ENCODE measurements at regions not wholly inside any gene's neighbourhood (a gene's known extent, or its start where the extent isn't known, plus 50 kb on each side); places are given as distances from the start of the nearest gene placed in this dataset.

- 62 to 66% methylated on average over 26 of the region's 26 CpGs for WGBS, 2 donors
- DNase-seq (no peak), ATAC-seq (ENCODE audit: low FRiP score) (no peak)
- Histone ChIP-seq H3K36me3 (ENCODE audit: control insufficient read depth in 1 of 2, insufficient read depth in 2 of 2, low read length in 1 of 2) (no peaks in the 10 kb centered on the region), H3K4me3 (ENCODE audit: low read length in 2 of 2) (no peak overlapping the region), H3K27me3 (ENCODE audit: control insufficient read depth in 1 of 2, insufficient read depth in 2 of 2, low read length in 1 of 2) (no peaks in the 10 kb centered on the region), H3K9me3 (ENCODE audit: control insufficient read depth, low read length) (no peaks in the 10 kb centered on the region), H3K27ac (ENCODE audit: low read depth in 1 of 2, low read length in 2 of 2) (no peak overlapping the region), H3K4me1 (ENCODE audit: control insufficient read depth in 1 of 2, insufficient read depth in 2 of 2, low read length in 2 of 2) (no peaks in the 10 kb centered on the region)
- intact Hi-C loops (cut with DNase I): no loop called here
Measured at GRCh38 chr15:70451821-70452653, 311.3 kb downstream of the UACA start.

GRCh38 chr15:70450142-70450443, 313.3 kb downstream of the UACA start:
- Histone ChIP-seq H3K27ac (ENCODE audit: low read depth in 1 of 2, low read length in 2 of 2) (no peak overlapping the region), H3K4me3 (ENCODE audit: low read length in 2 of 2) (no peak overlapping the region), H3K9me3 (ENCODE audit: control insufficient read depth, low read length) (no peaks in the 10 kb centered on the region), H3K4me1 (ENCODE audit: control insufficient read depth in 1 of 2, insufficient read depth in 2 of 2, low read length in 2 of 2) (no peaks in the 10 kb centered on the region), H3K36me3 (ENCODE audit: control insufficient read depth in 1 of 2, insufficient read depth in 2 of 2, low read length in 1 of 2) (no peaks in the 10 kb centered on the region), H3K27me3 (ENCODE audit: control insufficient read depth in 1 of 2, insufficient read depth in 2 of 2, low read length in 1 of 2) (no peaks in the 10 kb centered on the region)
- DNase-seq (no peak), ATAC-seq (ENCODE audit: low FRiP score) (no peak)
- intact Hi-C loops (cut with DNase I): no loop called here
- WGBS, 2 donors: 76 to 86% methylated on average over 3 of the region's 3 CpGs

- Histone ChIP-seq H3K27me3 (ENCODE audit: control insufficient read depth in 1 of 2, insufficient read depth in 2 of 2, low read length in 1 of 2) (no peaks in the 10 kb centered on the region), H3K4me3 (ENCODE audit: low read length in 2 of 2) (no peak overlapping the region), H3K4me1 (ENCODE audit: control insufficient read depth in 1 of 2, insufficient read depth in 2 of 2, low read length in 2 of 2) (no peaks in the 10 kb centered on the region), H3K36me3 (ENCODE audit: control insufficient read depth in 1 of 2, insufficient read depth in 2 of 2, low read length in 1 of 2) (no peaks in the 10 kb centered on the region), H3K9me3 (ENCODE audit: control insufficient read depth, low read length) (no peaks in the 10 kb centered on the region), H3K27ac (ENCODE audit: low read depth in 1 of 2, low read length in 2 of 2) (no peak overlapping the region)
- intact Hi-C loops (cut with DNase I): no loop called here
- WGBS, 2 donors: 91 to 100% methylated on average over 1 of the region's 1 CpG
- no peak for DNase-seq
- no peak for ATAC-seq (ENCODE audit: low FRiP score)
Measured at GRCh38 chr15:70449311-70450141, 313.8 kb downstream of the UACA start.

GRCh38 chr15:70447928-70448698, 315.2 kb downstream of the UACA start:
- Histone ChIP-seq H3K27ac (ENCODE audit: low read depth in 1 of 2, low read length in 2 of 2) (no peak overlapping the region), H3K27me3 (ENCODE audit: control insufficient read depth in 1 of 2, insufficient read depth in 2 of 2, low read length in 1 of 2) (no peaks in the 10 kb centered on the region), H3K9me3 (ENCODE audit: control insufficient read depth, low read length) (no peaks in the 10 kb centered on the region), H3K4me1 (ENCODE audit: control insufficient read depth in 1 of 2, insufficient read depth in 2 of 2, low read length in 2 of 2) (no peaks in the 10 kb centered on the region), H3K36me3 (ENCODE audit: control insufficient read depth in 1 of 2, insufficient read depth in 2 of 2, low read length in 1 of 2) (no peaks in the 10 kb centered on the region), H3K4me3 (ENCODE audit: low read length in 2 of 2) (no peak overlapping the region)
- DNase-seq (peak in 1 of 2 donors; percentile 63), ATAC-seq (ENCODE audit: low FRiP score) (no peak)
- 67 to 72% methylated on average over 29 of the region's 29 CpGs for WGBS, 2 donors
- intact Hi-C loops (cut with DNase I): no loop called here

GRCh38 chr15:70447521-70447920, 315.8 kb downstream of the UACA start:
- peak in 1 of 2 donors; percentile 16 for DNase-seq
- Histone ChIP-seq H3K36me3 (ENCODE audit: control insufficient read depth in 1 of 2, insufficient read depth in 2 of 2, low read length in 1 of 2) (no peaks in the 10 kb centered on the region), H3K4me3 (ENCODE audit: low read length in 2 of 2) (no peak overlapping the region), H3K27me3 (ENCODE audit: control insufficient read depth in 1 of 2, insufficient read depth in 2 of 2, low read length in 1 of 2) (no peaks in the 10 kb centered on the region), H3K9me3 (ENCODE audit: control insufficient read depth, low read length) (no peaks in the 10 kb centered on the region), H3K27ac (ENCODE audit: low read depth in 1 of 2, low read length in 2 of 2) (no peak overlapping the region), H3K4me1 (ENCODE audit: control insufficient read depth in 1 of 2, insufficient read depth in 2 of 2, low read length in 2 of 2) (no peaks in the 10 kb centered on the region)
- ATAC-seq (ENCODE audit: low FRiP score): no peak
- intact Hi-C loops (cut with DNase I): no loop called here
- 77 to 84% methylated on average over 2 of the region's 2 CpGs for WGBS, 2 donors

- H3K9me3 ChIP-seq (ENCODE audit: control insufficient read depth, low read length): no peaks in the 10 kb centered on the region
- intact Hi-C loops (cut with DNase I): no loop called here
- ATAC-seq (ENCODE audit: low FRiP score): no peak
- WGBS, 2 donors: 85 to 88% methylated on average over 5 of the region's 5 CpGs
- no peaks in the 10 kb centered on the region for H3K27me3 ChIP-seq (ENCODE audit: control insufficient read depth in 1 of 2, insufficient read depth in 2 of 2, low read length in 1 of 2)
- H3K36me3 ChIP-seq (ENCODE audit: control insufficient read depth in 1 of 2, insufficient read depth in 2 of 2, low read length in 1 of 2): no peaks in the 10 kb centered on the region
- no peak overlapping the region for H3K4me3 ChIP-seq (ENCODE audit: low read length in 2 of 2)
- H3K4me1 ChIP-seq (ENCODE audit: control insufficient read depth in 1 of 2, insufficient read depth in 2 of 2, low read length in 2 of 2): no peaks in the 10 kb centered on the region
- H3K27ac ChIP-seq (ENCODE audit: low read depth in 1 of 2, low read length in 2 of 2): no peak overlapping the region
- DNase-seq: peak in 1 of 2 donors; percentile 42
Measured at GRCh38 chr15:70447081-70447480, 316.3 kb downstream of the UACA start.

GRCh38 chr15:70443486-70444273, 319.7 kb downstream of the UACA start:
- Histone ChIP-seq H3K4me3 (ENCODE audit: low read length in 2 of 2) (no peak overlapping the region), H3K4me1 (ENCODE audit: control insufficient read depth in 1 of 2, insufficient read depth in 2 of 2, low read length in 2 of 2) (no peaks in the 10 kb centered on the region), H3K36me3 (ENCODE audit: control insufficient read depth in 1 of 2, insufficient read depth in 2 of 2, low read length in 1 of 2) (no peaks in the 10 kb centered on the region), H3K27ac (ENCODE audit: low read depth in 1 of 2, low read length in 2 of 2) (no peak overlapping the region), H3K9me3 (ENCODE audit: control insufficient read depth, low read length) (no peaks in the 10 kb centered on the region), H3K27me3 (ENCODE audit: control insufficient read depth in 1 of 2, insufficient read depth in 2 of 2, low read length in 1 of 2) (no peaks in the 10 kb centered on the region)
- ATAC-seq (ENCODE audit: low FRiP score) (no peak), DNase-seq (no peak)
- 71 to 74% methylated on average over 9 of the region's 9 CpGs for WGBS, 2 donors
- intact Hi-C loops (cut with DNase I): no loop called here

- no peak overlapping the region for H3K4me3 ChIP-seq (ENCODE audit: low read length in 2 of 2)
- DNase-seq (no peak), ATAC-seq (ENCODE audit: low FRiP score) (no peak)
- intact Hi-C loops (cut with DNase I): no loop called here
- no peak overlapping the region for H3K27ac ChIP-seq (ENCODE audit: low read depth in 1 of 2, low read length in 2 of 2)
- H3K4me1 ChIP-seq (ENCODE audit: control insufficient read depth in 1 of 2, insufficient read depth in 2 of 2, low read length in 2 of 2): no peaks in the 10 kb centered on the region
- 72 to 75% methylated on average over 13 of the region's 13 CpGs for WGBS, 2 donors
- no peaks in the 10 kb centered on the region for H3K36me3 ChIP-seq (ENCODE audit: control insufficient read depth in 1 of 2, insufficient read depth in 2 of 2, low read length in 1 of 2)
- no peaks in the 10 kb centered on the region for H3K27me3 ChIP-seq (ENCODE audit: control insufficient read depth in 1 of 2, insufficient read depth in 2 of 2, low read length in 1 of 2)
- no peaks in the 10 kb centered on the region for H3K9me3 ChIP-seq (ENCODE audit: control insufficient read depth, low read length)
Measured at GRCh38 chr15:70442616-70443321, 320.6 kb downstream of the UACA start.

Data from aorta (tissue), 5 donors.